Gastroesophageal sphincter (tissue), 4 donors: ENCODE measurements at regions not wholly inside any gene's neighbourhood (a gene's known extent, or its start where the extent isn't known, plus 50 kb on each side); places are given as distances from the start of the nearest gene placed in this dataset.
"Not testable (repeated sequence)": the region's sequence is repeated elsewhere in the genome, so short reads cannot be mapped to it uniquely, and the experiment has no call there.

Experiments used
- ATAC-seq: fragments of 150-250 bp; one replicate; pipeline ENCODE4 v1.9.1; 2016; ENCODE audit warnings: mild to moderate bottlenecking, moderate library complexity
- H3K27ac ChIP-seq, 4 donors: fragments of 200-600 bp; sonication (generic) in 3 of 4; 1 replicate in 3 of 4; 2 replicates in 1 of 4; pipeline ENCODE4 v1.5.1; 2016 to 2019
- H3K27me3 ChIP-seq: fragments of 200-600 bp; sonication (generic); one replicate; pipeline ENCODE4 v1.5.1; 2019
- H3K36me3 ChIP-seq, 2 donors: fragments of 200-600 bp; sonication (generic); one replicate each; pipeline ENCODE4 v1.5.1; 2019; ENCODE audit warnings: control low read depth in 1 of 2
- H3K4me1 ChIP-seq, 3 donors: fragments of 200-600 bp; sonication (generic); 1 replicate in 2 of 3; 2 replicates in 1 of 3; pipeline ENCODE4 v1.5.1; 2016 to 2019; ENCODE audit warnings: control low read depth in 2 of 3
- H3K4me3 ChIP-seq, 2 donors: fragments of 200-600 bp; sonication (generic); one replicate each; pipeline ENCODE4 v1.5.1; 2019; ENCODE audit warnings: mild to moderate bottlenecking in 1 of 2, moderate library complexity in 1 of 2
- H3K9me3 ChIP-seq, 3 donors: fragments of 200-600 bp; sonication (generic); one replicate each; pipeline ENCODE4 v1.5.1; 2017 to 2019; ENCODE audit warnings: control low read depth in 2 of 3
- EP300 ChIP-seq: sonication (generic); formaldehyde crosslinking; IDR thresholded peaks from one replicate; pipeline ENCODE4 v1.6.1; 2017; ENCODE audit warnings: antibody characterized with exemption, mild to moderate bottlenecking
- POLR2A ChIP-seq, 2 donors: fragments of 450-650 bp; IDR thresholded peaks; one replicate each; pipeline ENCODE4 v1.6.1; 2017; ENCODE audit warnings: antibody characterized with exemption in 2 of 2, mild to moderate bottlenecking in 2 of 2, moderate library complexity in 1 of 2
- POLR2AphosphoS5 ChIP-seq: sonication (generic); formaldehyde crosslinking; IDR thresholded peaks from one replicate; pipeline ENCODE4 v1.6.1; 2017; ENCODE audit warnings: antibody characterized with exemption
- WGBS, 2 donors: methylation state at CpG; one replicate each; pipeline ENCODE4 v1.1.5; 2018; ENCODE audit warnings: low coverage in 1 of 2; 5-methylcytosine and 5-hydroxymethylcytosine counted together
- TF ChIP-seq, protein P1 (sequence below), 4 experiments: fragments of 200-600 bp in 2 of 4; fragments of 450-650 bp in 2 of 4; sonication (generic) in 1 of 4; IDR thresholded peaks; one replicate each; pipeline ENCODE4 v1.5.1; 2017 to 2019; ENCODE audit warnings: antibody characterized with exemption in 4 of 4, mild to moderate bottlenecking in 2 of 4, moderate library complexity in 2 of 4

DNA sequence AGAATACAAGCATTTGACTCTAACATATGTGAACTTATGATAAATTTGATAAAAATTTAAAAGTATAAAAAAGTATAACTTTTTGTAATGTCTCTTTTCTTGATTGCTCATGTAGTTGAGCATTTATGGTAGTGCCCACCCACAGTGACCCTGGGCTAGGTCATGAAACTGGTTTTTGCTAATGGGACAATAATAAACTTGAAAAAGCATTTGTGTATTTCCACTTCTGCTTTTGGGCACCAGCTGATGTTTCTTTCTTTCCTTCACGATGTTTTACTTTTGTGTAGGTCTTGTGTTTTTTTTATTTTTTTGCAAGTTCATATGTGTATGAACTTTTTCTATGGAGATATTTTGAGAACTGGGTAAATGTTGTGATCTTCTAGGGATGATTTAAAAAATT is 313.1 kb downstream of the CBLL2 start:
- no peaks in the 10 kb centered on the region for H3K27me3 ChIP-seq
- no peaks in the 10 kb centered on the region for H3K36me3 ChIP-seq
- 55 to 61% methylated on average over 1 of the region's 1 CpG for WGBS, 2 donors
- TF ChIP-seq, protein P1, sequence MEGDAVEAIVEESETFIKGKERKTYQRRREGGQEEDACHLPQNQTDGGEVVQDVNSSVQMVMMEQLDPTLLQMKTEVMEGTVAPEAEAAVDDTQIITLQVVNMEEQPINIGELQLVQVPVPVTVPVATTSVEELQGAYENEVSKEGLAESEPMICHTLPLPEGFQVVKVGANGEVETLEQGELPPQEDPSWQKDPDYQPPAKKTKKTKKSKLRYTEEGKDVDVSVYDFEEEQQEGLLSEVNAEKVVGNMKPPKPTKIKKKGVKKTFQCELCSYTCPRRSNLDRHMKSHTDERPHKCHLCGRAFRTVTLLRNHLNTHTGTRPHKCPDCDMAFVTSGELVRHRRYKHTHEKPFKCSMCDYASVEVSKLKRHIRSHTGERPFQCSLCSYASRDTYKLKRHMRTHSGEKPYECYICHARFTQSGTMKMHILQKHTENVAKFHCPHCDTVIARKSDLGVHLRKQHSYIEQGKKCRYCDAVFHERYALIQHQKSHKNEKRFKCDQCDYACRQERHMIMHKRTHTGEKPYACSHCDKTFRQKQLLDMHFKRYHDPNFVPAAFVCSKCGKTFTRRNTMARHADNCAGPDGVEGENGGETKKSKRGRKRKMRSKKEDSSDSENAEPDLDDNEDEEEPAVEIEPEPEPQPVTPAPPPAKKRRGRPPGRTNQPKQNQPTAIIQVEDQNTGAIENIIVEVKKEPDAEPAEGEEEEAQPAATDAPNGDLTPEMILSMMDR (IDR thresholded peaks at IDR 0.05), result no peak
- no peak for TF ChIP-seq EP300
- H3K4me3 ChIP-seq, result no peak overlapping the region
- H3K4me1 ChIP-seq, result no peaks in the 10 kb centered on the region
- H3K27ac ChIP-seq, result no peak overlapping the region
- no peak for ATAC-seq
- no peaks in the 10 kb centered on the region for H3K9me3 ChIP-seq

DNA sequence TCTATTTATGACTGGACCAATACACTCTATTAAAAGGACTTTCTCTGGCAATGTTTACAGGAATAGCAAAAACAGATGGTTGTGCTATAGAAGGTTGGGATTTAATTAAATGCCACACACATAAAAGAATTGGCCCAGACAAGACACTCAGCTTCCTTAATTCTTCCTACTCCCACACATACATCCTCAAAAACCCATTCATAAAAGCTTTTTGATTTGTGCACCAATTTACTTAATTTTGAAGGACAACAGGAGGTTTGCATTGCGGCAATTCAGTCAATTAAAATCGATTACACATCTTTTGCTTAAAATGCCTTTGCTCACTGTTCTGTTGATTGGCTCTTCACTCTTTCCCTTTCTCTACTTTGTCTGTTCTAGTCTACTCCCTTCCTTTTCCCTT is 317.1 kb downstream of the CBLL2 start:
- no peak for ATAC-seq
- Histone ChIP-seq H3K4me1 (no peaks in the 10 kb centered on the region), H3K36me3 (no peaks in the 10 kb centered on the region), H3K27me3 (no peaks in the 10 kb centered on the region), H3K4me3 (no peak overlapping the region), H3K27ac (no peak overlapping the region), H3K9me3 (no peaks in the 10 kb centered on the region)
- WGBS, 2 donors, result 56 to 71% methylated on average over 2 of the region's 2 CpGs
- no peak for TF ChIP-seq EP300
- TF ChIP-seq, protein P1 (IDR thresholded peaks at IDR 0.05), result no peak
- no peak for TF ChIP-seq POLR2AphosphoS5
- no peak for TF ChIP-seq POLR2A (IDR thresholded peaks at IDR 0.05)

DNA sequence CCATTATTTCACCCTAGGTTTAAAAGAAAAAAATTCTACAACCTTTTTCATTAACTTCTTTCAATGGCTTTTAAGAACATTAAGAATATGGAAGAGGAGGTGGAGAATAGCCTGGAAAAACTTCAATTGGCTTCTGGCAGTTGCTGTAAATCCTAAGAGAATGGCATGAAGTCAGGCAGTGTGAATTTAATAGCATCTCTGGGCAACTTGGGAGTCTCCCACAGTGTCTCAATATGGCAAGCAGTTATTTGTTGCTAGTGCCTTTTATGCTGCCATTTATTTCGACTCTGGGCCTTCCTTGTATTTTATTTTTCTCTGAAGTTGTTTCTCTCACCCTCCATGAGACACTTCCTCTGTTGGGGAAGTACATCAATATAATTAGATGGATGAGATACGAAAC is 322.1 kb downstream of the CBLL2 start:
- TF ChIP-seq EP300 (no peak), POLR2AphosphoS5 (no peak), POLR2A (IDR thresholded peaks at IDR 0.05) (no peak)
- TF ChIP-seq, protein P1 (IDR thresholded peaks at IDR 0.05), result no peak
- Histone ChIP-seq H3K27me3 (no peaks in the 10 kb centered on the region), H3K4me1 (no peaks in the 10 kb centered on the region), H3K36me3 (no peaks in the 10 kb centered on the region), H3K27ac (no peak overlapping the region), H3K4me3 (no peak overlapping the region), H3K9me3 (no peaks in the 10 kb centered on the region)
- ATAC-seq, result no peak
- 50 to 75% methylated on average over 1 to 2 of the region's 2 CpGs for WGBS, 2 donors

DNA sequence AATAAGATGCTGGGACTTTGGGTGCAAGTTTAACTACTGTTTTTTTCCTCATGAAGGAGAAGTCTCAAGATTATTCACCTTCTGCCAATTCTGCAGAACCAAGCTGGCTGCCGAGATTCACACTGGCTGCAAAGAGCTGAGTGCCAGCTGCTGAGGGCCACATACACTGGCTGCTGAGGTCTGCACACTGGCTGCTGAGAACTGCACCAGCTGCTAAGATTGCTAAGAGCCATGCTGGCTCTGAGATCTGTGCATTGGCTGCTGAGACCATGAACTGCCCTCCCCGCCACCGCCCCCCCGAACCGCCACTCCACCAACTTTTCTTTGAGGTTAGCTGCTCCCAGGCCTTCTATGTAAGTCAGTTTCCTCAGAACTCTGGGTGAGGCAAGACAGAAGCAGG is 330.3 kb downstream of the CBLL2 start:
- no peak overlapping the region for H3K27ac ChIP-seq
- H3K4me1 ChIP-seq, result no peaks in the 10 kb centered on the region
- no peak overlapping the region for H3K4me3 ChIP-seq
- no peak for ATAC-seq
- H3K27me3 ChIP-seq, result no peaks in the 10 kb centered on the region
- WGBS, 2 donors, result no CpG with 5 or more reads among the region's 5 CpGs
- TF ChIP-seq POLR2AphosphoS5 (no peak), EP300 (no peak), POLR2A (IDR thresholded peaks at IDR 0.05) (no peak)
- TF ChIP-seq, protein P1 (IDR thresholded peaks at IDR 0.05), result no peak
- H3K36me3 ChIP-seq, result no peaks in the 10 kb centered on the region
- no peaks in the 10 kb centered on the region for H3K9me3 ChIP-seq

DNA sequence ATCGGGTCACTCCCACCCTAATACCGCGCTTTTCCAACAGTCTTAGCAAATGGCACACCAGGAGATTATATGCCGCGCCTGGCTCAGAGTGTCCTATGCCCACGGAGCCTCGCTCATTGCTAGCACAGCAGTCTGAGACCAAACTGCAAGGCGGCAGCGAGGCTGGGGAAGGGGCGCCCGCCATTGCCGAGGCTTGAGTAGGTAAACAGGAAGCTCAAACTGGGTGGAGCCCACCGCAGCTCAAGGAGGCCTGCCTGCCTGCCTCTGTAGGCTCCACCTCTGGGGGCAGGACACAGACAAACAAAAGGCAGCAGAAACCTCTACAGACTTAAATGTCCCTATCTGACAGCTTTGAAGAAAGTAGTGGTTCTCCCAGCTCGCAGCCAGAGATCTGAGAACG is 336.7 kb downstream of the CBLL2 start:
- H3K9me3 ChIP-seq, H3K27me3 ChIP-seq, ATAC-seq, H3K4me3 ChIP-seq, H3K4me1 ChIP-seq, H3K36me3 ChIP-seq, H3K27ac ChIP-seq: not testable (repeated sequence)
- WGBS, 2 donors, result 100% methylated on average over 1 of the region's 15 CpGs; no CpG with 5 or more reads in 1 of the 2 donors

DNA sequence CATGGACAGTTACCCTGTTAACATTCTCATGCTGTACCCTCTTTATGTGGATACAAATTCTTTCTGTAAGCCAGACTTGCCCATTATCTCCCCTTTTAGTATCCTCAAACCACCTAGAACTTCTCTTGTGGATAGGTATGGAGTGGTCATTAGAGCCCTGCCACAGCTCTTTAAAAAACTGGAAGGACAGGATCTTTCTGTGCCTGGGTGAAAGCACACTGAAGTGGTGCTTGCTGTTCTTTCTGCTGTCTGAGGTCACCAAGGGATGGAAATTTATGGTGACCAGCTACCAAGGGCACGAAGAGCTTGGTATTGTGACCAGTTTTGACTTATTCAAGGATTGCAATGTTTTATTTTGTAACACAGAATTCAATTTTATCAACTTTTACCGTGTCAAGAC is 344.2 kb downstream of the CBLL2 start:
- Histone ChIP-seq H3K4me3 (no peak overlapping the region), H3K36me3 (no peaks in the 10 kb centered on the region), H3K9me3 (no peaks in the 10 kb centered on the region), H3K4me1 (no peaks in the 10 kb centered on the region), H3K27me3 (no peaks in the 10 kb centered on the region), H3K27ac (no peak overlapping the region)
- 67 to 95% methylated on average over 1 to 2 of the region's 2 CpGs for WGBS, 2 donors
- TF ChIP-seq, protein P1 (IDR thresholded peaks at IDR 0.05), result no peak
- TF ChIP-seq EP300, result no peak
- no peak for TF ChIP-seq POLR2A (IDR thresholded peaks at IDR 0.05)
- TF ChIP-seq POLR2AphosphoS5, result no peak
- no peak for ATAC-seq
